Osteocyte (in vitro differentiated cells): ENCODE measurements at regions not wholly inside any gene's neighbourhood (a gene's known extent, or its start where the extent isn't known, plus 50 kb on each side); places are given as distances from the start of the nearest gene placed in this dataset.

Experiments
- DNase-seq: peaks from one replicate; pipeline ENCODE4 v3.0.0; 2021; ENCODE audit warnings: mixed read lengths; ENCODE audit not compliant: unreplicated experiment; ENCODE audit errors: extremely low spot score
- H3K27ac Mint-ChIP-seq: one replicate; pipeline ENCODE4 v1.8.0; 2021; ENCODE audit warnings: mild to moderate bottlenecking, mixed read lengths; ENCODE audit not compliant: unreplicated experiment
- H3K27me3 Mint-ChIP-seq: one replicate; pipeline ENCODE4 v1.8.0; 2021; ENCODE audit warnings: mixed read lengths; ENCODE audit not compliant: unreplicated experiment
- H3K36me3 Mint-ChIP-seq: one replicate; pipeline ENCODE4 v1.8.0; 2021; ENCODE audit warnings: mixed read lengths; ENCODE audit not compliant: unreplicated experiment
- H3K4me1 Mint-ChIP-seq: one replicate; pipeline ENCODE4 v1.8.0; 2021; ENCODE audit warnings: mixed read lengths; ENCODE audit not compliant: unreplicated experiment
- H3K4me3 Mint-ChIP-seq: one replicate; pipeline ENCODE4 v1.8.0; 2021; ENCODE audit warnings: mild to moderate bottlenecking, moderate library complexity, mixed read lengths; ENCODE audit not compliant: unreplicated experiment
- H3K9me3 Mint-ChIP-seq: one replicate; pipeline ENCODE4 v1.8.0; 2021; ENCODE audit warnings: mixed read lengths; ENCODE audit not compliant: unreplicated experiment
- TF ChIP-seq, protein P1 (sequence below): fragments of 200-600 bp; sonication (generic); IDR thresholded peaks from 2 replicates; pipeline ENCODE4 v1.5.0; 2021; ENCODE audit warnings: antibody characterized with exemption, mild to moderate bottlenecking, moderate library complexity

- no peaks in the 10 kb centered on the region for H3K9me3 Mint-ChIP-seq
- DNase-seq, result no peak
- H3K4me1 Mint-ChIP-seq, result peaks cover 26% of the 10 kb centered on the region
- H3K27ac Mint-ChIP-seq, result no peak overlapping the region
- no peak overlapping the region for H3K4me3 Mint-ChIP-seq
- TF ChIP-seq, protein P1, sequence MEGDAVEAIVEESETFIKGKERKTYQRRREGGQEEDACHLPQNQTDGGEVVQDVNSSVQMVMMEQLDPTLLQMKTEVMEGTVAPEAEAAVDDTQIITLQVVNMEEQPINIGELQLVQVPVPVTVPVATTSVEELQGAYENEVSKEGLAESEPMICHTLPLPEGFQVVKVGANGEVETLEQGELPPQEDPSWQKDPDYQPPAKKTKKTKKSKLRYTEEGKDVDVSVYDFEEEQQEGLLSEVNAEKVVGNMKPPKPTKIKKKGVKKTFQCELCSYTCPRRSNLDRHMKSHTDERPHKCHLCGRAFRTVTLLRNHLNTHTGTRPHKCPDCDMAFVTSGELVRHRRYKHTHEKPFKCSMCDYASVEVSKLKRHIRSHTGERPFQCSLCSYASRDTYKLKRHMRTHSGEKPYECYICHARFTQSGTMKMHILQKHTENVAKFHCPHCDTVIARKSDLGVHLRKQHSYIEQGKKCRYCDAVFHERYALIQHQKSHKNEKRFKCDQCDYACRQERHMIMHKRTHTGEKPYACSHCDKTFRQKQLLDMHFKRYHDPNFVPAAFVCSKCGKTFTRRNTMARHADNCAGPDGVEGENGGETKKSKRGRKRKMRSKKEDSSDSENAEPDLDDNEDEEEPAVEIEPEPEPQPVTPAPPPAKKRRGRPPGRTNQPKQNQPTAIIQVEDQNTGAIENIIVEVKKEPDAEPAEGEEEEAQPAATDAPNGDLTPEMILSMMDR, result no peak
- H3K27me3 Mint-ChIP-seq, result no peaks in the 10 kb centered on the region
- peaks cover 2% of the 10 kb centered on the region for H3K36me3 Mint-ChIP-seq
Observed at GRCh38 chr1:56080123-56080522, 499.2 kb downstream of the PLPP3 start.

- Mint-ChIP-seq H3K27me3 (no peaks in the 10 kb centered on the region), H3K36me3 (peaks cover 2% of the 10 kb centered on the region), H3K27ac (no peak overlapping the region), H3K9me3 (no peaks in the 10 kb centered on the region), H3K4me1 (peaks cover 32% of the 10 kb centered on the region), H3K4me3 (no peak overlapping the region)
- DNase-seq, result no peak
- TF ChIP-seq, protein P1, result no peak
Observed at GRCh38 chr1:56079391-56079790, 500.0 kb downstream of the PLPP3 start.

GRCh38 chr1:56077206-56077605 is 502.2 kb downstream of the PLPP3 start:
- H3K9me3 Mint-ChIP-seq, result no peaks in the 10 kb centered on the region
- H3K4me3 Mint-ChIP-seq, result no peak overlapping the region
- DNase-seq, result no peak
- no peak overlapping the region for H3K27ac Mint-ChIP-seq
- H3K36me3 Mint-ChIP-seq, result peaks cover 2% of the 10 kb centered on the region
- H3K27me3 Mint-ChIP-seq, result no peaks in the 10 kb centered on the region
- TF ChIP-seq, protein P1, result no peak
- H3K4me1 Mint-ChIP-seq, result peaks cover 54% of the 10 kb centered on the region

GRCh38 chr1:56074007-56074651 is 505.2 kb downstream of the PLPP3 start:
- Mint-ChIP-seq H3K4me3 (no peak overlapping the region), H3K27me3 (no peaks in the 10 kb centered on the region), H3K27ac (peak overlapping the region; percentile 86), H3K9me3 (peaks cover 4% of the 10 kb centered on the region), H3K4me1 (peaks cover 58% of the 10 kb centered on the region), H3K36me3 (peaks cover 2% of the 10 kb centered on the region)
- DNase-seq, result no peak
- TF ChIP-seq, protein P1, result no peak

DNA sequence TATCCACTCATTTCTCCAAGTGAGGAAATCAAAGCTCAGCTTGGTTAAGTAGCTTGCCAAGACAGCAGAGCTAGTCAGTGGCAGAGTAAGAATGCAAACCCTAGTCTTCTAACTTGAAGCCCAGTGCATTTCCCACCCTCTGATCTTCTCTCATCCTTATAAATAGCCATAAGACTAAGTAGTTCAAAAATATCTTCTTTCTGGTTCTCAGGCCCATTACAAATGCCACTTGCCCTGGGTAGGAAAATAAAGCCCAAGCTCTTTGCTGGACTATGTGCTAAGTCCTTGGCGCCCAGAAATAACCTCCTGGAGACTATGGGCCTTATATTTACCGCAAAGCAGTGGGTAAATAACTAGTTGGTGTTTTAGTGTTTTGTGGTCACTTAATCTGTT is 505.8 kb downstream of the PLPP3 start:
- Mint-ChIP-seq H3K4me3 (no peak overlapping the region), H3K27ac (peak overlapping the region; percentile 86)

More for the DNA sequence above, 505.8 kb downstream of the PLPP3 start:
- no peak for DNase-seq
- Mint-ChIP-seq H3K4me1 (peaks cover 62% of the 10 kb centered on the region), H3K27me3 (no peaks in the 10 kb centered on the region), H3K9me3 (peaks cover 4% of the 10 kb centered on the region), H3K36me3 (peaks cover 2% of the 10 kb centered on the region)
- TF ChIP-seq, protein P1, result no peak
